GM19468 (cell line): ENCODE measurements at regions not wholly inside any gene's neighbourhood (a gene's known extent, or its start where the extent isn't known, plus 50 kb on each side); places are given as distances from the start of the nearest gene placed in this dataset.
"Not testable (repeated sequence)": the region's sequence is repeated elsewhere in the genome, so short reads cannot be mapped to it uniquely, and the experiment has no call there.

Experiments used
- ATAC-seq: cut with Tn5 transposase; IDR thresholded peaks from one replicate; pipeline ENCODE4 v1.9.1; 2021; ENCODE audit warnings: mild to moderate bottlenecking, moderate library complexity, moderate number of reproducible peaks; ENCODE audit not compliant: unreplicated experiment; ENCODE audit errors: extremely low read depth

DNA sequence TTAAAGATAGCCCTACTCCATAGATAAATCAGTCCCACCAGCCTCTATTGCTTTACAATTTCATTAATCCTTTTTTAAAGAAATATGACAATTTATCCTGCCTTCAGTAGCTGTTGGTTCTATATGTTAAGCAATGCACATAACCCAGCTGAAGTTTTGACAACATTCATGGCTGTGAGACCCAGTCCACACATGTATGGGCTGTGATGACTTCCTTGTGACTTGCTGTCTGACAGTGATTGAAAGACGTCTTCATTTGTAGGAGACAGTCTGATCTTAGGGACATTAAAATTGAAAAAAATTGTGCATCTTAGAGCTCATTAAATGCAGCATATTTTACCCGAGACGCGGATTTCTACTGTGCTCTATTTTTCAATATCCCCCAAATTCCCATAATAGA lies 252.0 kb upstream of the ASIC2 start:
- no peak for ATAC-seq

DNA sequence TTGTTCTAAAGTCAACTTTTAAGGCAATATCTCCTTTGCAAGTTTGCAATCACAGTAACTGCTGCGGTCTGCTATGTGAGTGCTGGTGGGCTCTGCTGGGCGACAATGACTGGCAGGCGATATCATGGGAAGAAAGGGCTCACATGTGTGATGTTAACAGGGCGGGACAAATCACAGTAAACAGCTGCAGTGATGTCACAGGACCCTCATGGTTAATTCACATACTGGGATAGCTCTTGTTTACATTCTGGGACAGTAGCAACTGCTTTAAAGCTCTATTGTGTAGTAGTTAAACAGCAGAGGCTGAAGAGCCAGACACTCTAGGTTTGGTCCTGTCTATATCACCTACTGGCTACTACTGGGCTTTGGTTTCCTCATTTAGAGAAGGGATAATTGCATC lies 257.2 kb upstream of the ASIC2 start:
- no peak for ATAC-seq

DNA sequence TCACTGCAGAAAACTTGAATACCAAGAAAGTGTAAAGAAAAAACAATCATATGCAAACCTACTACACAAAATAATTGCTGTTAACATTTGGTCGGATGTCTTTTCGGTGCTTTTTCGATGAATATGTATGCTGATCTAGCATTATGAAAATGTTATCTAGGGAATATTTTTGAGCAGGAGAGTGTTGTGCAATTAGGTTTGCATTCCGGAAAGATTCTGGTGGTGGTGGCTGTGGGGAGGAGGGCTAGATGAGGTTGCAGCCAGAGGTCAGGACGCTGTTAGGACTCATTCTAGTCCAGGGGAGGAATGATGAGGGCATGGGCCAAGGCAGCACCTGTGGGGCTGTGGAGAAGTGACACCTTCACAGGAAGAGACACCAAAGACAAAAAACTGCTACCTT lies 258.0 kb upstream of the ASIC2 start:
- no peak for ATAC-seq

DNA sequence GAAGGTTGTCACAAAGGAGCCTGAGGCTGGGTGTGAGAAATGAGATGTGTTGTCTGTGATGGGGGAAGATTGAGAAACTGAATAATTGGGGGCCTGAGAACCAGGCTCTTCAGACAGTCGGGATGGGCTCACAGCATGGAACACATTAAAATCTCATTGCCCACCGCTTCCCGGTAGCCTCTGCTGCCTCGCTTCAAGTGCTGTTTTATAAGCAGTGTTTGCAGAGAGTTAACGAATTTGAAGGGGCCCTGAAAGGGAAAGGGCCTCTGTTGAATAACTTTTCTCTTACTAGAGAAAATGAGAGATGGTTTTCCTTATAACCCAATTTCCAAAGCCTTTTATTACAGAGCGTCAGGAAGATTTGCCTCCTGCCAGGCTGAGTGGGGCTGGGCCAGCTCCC lies 258.8 kb upstream of the ASIC2 start:
- ATAC-seq, result no peak

DNA sequence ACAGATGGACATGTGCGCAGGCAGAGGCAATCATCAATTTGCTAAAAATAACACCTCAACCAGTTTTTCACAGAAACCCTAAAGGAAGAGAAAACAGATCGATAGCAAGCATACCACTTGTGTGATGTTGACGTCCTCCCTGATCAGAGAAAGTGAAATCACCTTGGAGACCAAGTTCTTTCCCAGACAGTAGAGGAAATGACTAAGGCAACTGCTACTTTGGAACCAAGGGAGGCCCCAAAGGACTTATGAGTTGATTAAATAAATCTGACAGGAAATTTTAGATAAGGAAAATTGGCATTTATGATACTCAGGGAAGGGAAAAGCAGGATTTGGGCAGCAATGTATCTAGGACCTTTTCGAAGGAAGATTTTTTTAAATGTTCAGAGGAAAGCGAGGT lies 267.1 kb upstream of the ASIC2 start:
- no peak for ATAC-seq

DNA sequence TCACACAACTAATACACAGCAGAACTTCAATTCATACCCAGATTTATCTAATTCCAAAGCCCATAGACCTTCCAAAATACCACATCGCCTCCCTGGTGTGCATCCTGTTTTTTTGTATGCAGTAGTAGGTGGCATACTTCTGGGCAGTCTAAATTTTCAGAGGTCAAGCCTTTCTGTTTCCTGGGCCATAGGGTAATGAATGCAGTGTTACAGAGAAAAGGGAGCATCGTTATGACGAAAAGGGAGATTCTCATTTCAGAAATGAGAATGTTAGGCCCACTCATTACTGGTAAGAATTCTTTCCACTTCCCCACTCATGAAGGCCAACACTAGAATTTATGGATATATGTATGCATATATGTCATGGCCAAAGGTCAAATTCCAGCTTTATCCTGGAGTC lies 267.8 kb upstream of the ASIC2 start:
- no peak for ATAC-seq

DNA sequence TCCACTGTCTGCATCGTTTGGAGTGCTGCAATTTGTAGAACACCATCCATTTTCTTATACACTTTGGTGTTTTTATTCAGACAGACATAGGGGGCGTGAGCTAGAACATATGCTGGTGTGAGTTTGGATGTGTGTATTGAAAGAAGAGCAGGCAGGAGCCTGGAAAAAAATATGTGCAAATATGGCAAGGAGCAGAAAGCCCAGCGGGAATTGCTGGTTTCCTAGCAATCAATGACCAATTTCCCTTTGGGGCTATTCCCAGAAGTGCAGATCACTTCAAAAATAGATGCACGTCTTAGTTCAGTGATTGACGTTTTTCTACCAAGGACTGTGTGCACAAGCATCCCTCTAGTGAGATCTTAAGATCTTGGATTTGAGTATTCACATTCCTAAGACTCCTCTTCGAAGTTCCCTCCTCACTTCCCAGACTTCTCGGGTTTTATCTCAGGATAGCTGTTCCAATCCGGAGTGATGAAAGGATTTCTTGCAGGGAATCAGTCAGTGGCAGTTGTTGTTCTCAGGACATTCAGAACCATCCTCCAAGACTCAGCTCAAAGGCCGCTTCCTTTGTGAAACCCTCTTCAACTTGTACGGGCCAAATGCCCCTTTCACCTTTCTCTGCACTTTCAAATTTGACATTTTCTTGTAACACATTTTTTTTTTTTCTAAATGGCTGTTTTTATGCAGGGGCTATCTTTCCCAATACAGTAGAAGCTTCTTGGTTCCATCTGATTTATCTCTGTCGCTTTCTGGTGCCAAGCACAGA lies 268.7 kb upstream of the ASIC2 start:
- no peak for ATAC-seq

DNA sequence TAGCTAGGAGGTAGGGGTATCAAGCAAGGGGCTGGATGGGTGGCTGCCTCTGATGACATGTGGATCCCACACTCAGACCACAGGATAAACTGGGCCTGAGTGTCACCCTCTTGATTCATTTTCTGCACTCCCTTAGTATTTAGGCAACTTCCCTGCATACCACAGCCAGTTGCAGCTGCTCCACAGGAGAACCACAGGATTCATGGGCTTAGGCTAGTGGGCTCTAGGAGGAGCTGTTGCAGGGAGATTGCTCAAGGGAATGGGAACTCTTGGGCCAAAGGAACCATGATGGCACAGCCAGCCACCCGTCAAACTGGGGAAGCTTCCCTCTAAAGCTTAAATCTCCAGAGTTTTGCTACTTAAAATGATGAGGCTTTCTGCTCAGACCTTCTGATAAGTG lies 269.7 kb upstream of the ASIC2 start:
- no peak for ATAC-seq

DNA sequence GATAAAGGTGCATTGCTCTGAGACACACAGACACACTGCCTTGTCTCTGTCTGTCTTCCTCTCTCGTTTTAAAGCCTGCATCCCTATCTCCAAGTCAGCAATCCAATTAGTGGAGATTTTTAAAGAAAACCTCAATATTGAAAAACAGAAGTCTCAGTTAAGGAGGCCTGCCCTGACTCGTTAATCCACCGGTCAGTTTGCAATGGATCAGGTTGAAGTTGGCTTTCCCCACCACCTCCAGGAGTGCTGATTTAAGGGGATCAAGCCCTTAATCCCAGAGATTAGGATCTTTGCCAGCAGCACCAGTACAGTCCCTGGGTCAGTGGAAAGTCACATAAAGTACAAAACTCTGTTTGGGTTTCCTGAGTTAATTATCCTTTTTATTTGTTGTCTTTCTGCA lies 271.1 kb upstream of the ASIC2 start:
- ATAC-seq, result no peak

DNA sequence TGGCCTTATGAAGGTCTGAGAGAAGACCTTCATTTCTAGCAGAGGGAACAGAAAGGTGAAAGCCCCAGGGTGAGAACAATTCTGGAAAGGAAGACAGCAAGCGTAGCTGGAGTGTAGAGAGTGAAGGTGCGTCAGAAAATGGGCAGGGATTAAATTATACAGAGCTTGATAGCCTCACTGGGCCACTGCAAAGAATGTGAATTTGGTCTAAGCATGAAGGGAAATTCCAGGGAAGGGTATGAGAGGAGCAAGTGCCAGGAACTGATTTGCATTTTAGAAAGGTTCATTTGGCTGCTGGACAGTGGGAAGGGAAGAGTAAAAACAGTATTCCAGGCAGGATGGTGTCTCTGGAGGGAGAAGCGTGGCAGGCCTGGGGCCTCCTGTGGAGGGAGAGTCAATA lies 274.1 kb upstream of the ASIC2 start:
- no peak for ATAC-seq

DNA sequence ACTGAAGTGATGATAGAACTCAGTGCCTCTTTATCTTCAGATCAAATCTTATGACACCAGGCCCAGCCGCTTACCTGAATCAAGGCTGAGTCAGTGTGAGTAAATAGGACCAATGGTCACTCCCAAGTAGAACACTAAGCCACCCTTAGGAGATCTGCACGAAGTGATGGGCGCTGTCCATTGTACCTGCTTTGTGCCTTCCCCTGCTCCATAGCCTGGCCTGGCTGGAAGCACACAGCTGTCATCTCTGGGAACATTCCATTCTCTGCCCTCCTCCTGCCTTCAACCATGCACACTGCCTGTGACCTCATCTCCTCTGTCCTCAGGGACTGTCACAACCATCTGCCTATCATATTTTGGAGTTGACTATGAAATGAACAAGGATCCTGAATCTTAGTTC lies 279.5 kb upstream of the ASIC2 start:
- ATAC-seq, result no peak

DNA sequence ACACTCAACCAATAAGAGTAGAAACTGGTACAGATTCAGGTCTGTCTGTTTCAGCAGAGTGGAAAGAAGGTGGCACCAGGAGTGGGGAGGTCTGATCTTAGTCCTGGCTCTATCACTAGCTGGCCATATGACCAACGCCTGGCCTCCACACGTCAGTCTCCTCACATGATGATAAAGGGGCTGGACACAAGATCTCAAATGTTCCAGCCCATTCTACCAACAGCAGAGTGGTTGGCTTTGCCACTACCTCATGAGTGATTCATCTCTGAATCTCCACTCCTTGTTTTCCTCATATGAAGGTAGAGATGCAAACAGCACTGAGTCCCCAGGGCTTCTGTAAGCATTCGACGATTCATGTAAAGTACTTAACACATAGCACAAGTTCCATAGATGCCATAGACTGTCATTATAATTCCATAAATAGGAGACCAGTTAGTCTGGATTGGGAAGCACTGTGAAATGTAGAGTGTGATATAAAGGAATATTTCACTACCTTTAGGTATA lies 281.9 kb upstream of the ASIC2 start:
- no peak for ATAC-seq

DNA sequence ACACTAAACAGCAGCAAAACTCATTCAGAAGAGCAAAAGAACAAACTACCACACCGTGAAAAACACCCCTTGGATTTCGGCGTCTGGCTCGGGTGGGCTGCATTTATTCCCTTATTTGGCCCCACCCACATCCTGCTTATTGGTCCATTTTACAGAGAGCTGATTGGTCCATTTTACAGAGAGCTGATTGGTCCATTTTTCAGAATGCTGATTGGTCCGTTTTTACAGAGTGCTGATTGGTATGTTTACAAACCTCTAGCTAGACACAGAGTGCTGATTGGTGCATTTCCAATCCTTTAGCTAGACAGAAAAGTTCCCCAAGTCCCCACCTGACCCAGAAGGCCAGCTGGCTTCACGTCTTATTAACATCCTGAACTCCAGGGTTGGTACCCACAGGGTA lies 286.6 kb upstream of the ASIC2 start:
- ATAC-seq, result not testable (repeated sequence)

DNA sequence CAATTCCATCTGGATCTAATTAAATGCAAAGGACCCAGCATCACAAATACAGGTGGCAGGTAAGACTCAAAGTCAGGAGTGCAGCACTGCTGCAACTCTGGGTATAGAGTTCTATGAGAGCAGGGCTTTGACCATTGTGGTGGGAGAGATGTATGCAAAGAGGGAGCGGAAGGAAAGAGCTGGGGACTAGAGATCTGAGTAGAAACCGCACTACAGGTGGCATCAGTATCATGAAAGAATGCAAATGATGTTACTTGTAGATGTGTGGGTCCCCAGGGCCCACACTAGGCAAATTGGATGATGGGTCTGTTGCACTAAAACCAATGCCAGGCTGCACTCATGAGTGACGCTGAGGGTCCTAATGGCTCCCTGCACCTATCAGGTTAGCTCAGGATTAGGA lies 287.1 kb upstream of the ASIC2 start:
- ATAC-seq, result no peak

DNA sequence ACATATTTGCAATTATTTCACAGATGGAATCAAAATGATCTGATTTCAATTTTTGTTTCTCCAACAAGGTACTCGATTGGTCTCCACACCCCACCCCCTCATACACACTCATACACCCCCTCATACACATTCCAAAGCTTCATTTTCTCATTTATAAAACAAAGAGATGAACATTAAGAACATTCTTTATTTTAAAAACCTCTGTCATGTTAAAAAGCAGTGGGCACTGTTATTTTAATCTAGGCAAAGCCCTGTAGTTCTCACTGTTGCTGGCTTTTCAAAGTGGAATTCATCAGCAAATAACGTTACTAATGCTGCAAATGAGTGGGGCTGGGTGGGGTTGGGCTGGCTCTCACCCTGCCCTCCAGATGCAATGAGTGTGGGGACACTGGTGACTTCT lies 289.6 kb upstream of the ASIC2 start:
- ATAC-seq, result no peak

DNA sequence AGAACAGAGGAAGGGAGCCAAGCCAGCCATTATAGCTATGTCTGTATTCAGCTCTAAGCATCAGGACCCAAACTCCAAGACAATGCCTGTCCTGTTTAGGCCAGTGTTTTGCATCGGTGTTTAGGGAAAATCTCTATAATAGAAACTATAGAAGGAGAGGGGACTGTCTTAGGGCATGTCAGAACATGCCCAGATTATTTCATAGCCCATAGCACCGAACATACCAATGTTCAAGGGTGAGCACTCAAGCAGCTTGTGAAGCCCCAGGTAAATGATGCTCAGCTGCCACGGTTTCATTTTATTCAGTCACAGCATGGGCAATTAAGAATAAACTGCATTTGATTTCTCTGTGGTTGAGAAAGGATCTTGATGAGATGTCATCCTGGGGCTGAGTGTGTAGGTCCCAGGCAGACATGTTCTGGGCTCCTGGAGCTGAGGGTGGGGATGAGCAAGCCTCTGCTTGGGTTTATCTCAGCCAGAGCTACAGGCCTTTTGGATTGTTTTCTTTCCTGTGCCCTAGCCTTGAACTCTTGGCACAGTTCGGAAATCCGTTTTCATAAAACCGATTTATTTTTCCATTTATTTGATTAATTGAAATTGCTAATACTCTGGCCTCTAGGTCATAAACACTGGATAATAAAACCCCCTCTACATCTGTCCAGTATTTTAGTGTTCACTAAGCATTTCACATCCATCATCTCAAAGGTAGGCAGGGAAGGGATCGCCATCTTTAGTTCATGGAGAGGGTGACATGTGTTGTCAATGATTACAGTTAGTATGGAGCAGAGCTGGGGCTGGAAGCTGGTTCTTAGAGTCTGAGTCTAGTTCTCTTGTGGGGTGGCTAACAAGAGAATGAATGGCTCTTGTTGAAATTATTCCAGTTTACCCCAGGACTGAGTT lies 290.7 kb upstream of the ASIC2 start:
- no peak for ATAC-seq

DNA sequence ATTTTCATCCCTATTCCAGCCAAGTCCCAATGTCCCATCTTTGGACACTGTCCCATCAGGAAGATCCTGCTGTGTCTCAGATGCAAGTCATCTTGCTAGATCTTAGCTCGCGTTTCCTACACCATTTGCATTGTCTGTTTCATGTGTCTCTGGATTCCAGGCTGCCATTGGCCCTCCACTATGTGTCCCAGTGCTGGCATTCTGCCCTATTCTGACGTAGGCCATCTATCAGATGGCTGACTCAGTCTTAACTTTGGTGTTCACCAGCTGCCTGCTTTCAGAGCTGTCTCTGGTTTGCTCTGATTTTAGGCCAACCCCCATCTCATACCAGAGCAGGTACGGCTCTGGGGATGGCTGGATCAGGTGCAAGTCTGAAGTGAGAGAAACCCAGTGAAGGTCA lies 300.9 kb upstream of the ASIC2 start:
- no peak for ATAC-seq

DNA sequence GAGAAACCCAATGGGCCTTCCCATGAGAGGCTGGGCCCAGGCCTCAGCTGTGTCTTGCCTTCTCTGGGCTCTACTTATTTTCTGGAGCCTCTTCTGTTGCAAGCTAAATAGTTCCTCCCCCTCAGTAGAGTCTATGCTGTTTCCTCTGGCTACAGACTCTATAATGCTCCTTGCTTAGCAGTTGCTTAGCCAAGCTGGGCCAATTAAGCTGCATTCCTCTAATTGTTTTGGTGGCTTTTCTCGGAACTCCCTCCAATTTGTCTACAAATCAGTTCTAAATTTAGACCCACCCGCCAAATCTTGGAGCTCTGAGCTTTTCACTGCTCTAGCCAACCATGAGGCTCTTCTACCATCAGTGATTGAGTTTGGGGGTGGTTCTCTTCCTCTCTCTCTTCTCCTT lies 302.7 kb upstream of the ASIC2 start:
- ATAC-seq, result no peak

DNA sequence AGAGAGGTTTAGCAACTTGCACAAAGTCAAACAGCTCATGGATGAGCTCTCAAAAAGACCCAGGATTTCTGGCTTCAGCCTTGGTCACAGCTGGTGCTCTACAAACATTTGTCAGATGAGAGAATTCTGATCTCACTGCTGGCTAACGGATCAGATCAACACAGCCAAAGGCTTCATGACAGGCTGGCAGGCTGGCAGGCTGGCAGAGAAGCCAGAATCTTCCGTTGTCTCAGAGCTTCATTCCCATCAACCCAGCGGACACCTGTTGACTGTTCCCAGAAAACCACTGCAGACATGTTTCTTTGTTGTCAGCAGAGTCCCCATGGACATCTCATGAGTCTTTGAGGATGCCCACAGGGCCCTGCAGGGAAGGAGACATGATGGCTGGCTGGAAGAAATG lies 303.8 kb upstream of the ASIC2 start:
- no peak for ATAC-seq

DNA sequence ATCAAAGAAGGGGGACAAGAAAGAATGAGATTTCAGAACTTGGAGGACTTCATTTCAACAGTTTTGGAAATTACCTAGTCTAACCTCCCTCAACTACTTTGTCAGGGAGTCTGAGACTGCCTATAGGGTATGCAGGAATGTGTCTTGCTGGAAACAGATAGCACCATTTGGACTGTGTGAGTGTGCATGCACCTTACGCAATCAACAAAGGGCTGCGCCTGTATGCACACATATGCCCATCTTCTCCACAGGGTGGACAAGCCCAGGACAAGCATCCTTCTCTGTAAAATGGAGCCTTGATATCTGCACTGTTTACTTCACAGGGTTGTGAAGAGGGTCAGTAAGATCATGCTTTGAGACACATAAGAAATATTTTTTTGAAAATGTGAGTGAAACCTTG lies 305.7 kb upstream of the ASIC2 start:
- no peak for ATAC-seq

DNA sequence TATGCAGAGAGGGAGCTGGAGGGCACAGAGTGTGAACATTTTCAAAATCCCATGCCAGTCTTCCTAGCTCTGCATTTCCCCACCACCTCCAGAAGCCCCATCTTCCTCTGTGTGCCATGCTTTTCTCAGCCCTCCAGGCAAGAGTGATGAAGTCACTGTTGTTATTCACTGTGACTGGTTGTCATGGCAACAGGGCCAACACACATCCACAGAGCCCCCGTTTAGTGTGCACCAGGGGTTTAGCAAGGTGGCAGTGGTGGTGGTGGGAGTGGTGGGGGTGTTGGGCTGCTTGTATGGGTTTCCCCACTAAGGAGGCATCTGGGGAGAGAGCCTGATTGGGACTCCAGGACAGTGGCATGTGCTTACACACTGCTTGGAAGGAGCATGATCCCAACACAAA lies 309.9 kb upstream of the ASIC2 start:
- no peak for ATAC-seq

DNA sequence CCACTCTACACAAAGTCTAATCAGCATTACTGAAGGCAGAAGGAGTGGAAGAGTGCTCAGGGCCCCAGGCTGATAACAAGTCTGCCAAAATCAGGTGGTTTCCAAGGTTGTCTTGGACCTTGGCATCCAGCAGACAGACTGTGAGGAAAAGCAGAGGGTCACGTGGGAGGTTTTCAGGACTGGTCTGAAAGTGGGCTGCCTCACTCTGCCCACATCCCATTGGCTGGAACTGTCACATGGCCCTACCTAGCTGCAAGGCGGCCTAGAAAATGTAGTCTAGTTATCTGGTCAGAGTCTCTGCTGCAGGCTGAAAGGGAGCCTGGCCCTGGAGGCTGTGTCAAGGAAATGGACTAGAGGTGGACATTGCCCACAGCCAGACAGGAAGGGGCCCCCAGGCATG lies 310.7 kb upstream of the ASIC2 start:
- ATAC-seq, result no peak
